ENCODE measurements at regions not wholly inside any gene's neighbourhood (a gene's known extent, or its start where the extent isn't known, plus 50 kb on each side); places are given as distances from the start of the nearest gene placed in this dataset.

GRCh38 chr4:42761804-42762203 is 104.9 kb upstream of the ATP8A1 start:
- TF ChIP-seq, protein P1, sequence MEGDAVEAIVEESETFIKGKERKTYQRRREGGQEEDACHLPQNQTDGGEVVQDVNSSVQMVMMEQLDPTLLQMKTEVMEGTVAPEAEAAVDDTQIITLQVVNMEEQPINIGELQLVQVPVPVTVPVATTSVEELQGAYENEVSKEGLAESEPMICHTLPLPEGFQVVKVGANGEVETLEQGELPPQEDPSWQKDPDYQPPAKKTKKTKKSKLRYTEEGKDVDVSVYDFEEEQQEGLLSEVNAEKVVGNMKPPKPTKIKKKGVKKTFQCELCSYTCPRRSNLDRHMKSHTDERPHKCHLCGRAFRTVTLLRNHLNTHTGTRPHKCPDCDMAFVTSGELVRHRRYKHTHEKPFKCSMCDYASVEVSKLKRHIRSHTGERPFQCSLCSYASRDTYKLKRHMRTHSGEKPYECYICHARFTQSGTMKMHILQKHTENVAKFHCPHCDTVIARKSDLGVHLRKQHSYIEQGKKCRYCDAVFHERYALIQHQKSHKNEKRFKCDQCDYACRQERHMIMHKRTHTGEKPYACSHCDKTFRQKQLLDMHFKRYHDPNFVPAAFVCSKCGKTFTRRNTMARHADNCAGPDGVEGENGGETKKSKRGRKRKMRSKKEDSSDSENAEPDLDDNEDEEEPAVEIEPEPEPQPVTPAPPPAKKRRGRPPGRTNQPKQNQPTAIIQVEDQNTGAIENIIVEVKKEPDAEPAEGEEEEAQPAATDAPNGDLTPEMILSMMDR (IDR thresholded peaks at IDR 0.05; ENCODE audit: insufficient read depth, low read length, poor library complexity, severe bottlenecking): no peak
- TF ChIP-seq EZH2phosphoT487 (conservative IDR thresholded peaks at IDR 0.05; ENCODE audit: low read length): no peak
